IPS-15b (cell line): ENCODE measurements at regions not wholly inside any gene's neighbourhood (a gene's known extent, or its start where the extent isn't known, plus 50 kb on each side); places are given as distances from the start of the nearest gene placed in this dataset.

Experiments used
- H3K27me3 ChIP-seq: one replicate; pipeline ENCODE4 v1.6.1; 2013; ENCODE audit warnings: low read length; ENCODE audit not compliant: control insufficient read depth, insufficient read depth
- H3K36me3 ChIP-seq: one replicate; pipeline ENCODE4 v1.6.1; 2013; ENCODE audit warnings: low read length; ENCODE audit not compliant: control insufficient read depth, insufficient read depth
- H3K4me1 ChIP-seq: one replicate; pipeline ENCODE4 v1.6.1; 2013; ENCODE audit warnings: mild to moderate bottlenecking, low read length; ENCODE audit not compliant: control insufficient read depth, insufficient read depth
- H3K4me3 ChIP-seq: one replicate; pipeline ENCODE4 v1.5.1; 2013; ENCODE audit warnings: low read depth, low read length
- H3K9ac ChIP-seq: one replicate; pipeline ENCODE4 v1.6.1; 2013; ENCODE audit warnings: low read depth, mild to moderate bottlenecking, low read length
- H3K9me3 ChIP-seq: one replicate; pipeline ENCODE4 v1.6.1; 2013; ENCODE audit warnings: mild to moderate bottlenecking, low read length; ENCODE audit not compliant: control insufficient read depth, insufficient read depth

DNA sequence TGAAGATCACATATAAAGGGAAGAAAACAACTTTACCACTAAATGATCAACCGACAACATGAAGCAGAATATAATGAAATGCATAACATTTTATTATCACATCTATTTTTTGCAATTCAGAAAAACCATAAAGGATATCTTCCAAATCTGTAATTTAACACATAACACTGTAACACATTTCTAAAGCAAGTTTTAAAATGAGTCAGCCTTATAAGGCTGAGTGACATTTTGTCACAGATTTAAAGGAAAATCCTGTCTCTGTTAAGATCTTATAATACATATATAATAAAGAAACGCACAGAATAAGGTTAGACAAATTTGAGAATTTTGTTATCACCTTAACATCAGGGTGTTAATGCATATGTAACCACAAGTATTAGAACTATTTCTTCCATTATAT, 198.4 kb upstream of the RASA1 start:
- H3K36me3 ChIP-seq = no peaks in the 10 kb centered on the region
- H3K27me3 ChIP-seq = no peaks in the 10 kb centered on the region
- H3K9ac ChIP-seq = no peak overlapping the region
- H3K4me3 ChIP-seq = no peak overlapping the region
- no peaks in the 10 kb centered on the region for H3K4me1 ChIP-seq
- H3K9me3 ChIP-seq = no peaks in the 10 kb centered on the region

DNA sequence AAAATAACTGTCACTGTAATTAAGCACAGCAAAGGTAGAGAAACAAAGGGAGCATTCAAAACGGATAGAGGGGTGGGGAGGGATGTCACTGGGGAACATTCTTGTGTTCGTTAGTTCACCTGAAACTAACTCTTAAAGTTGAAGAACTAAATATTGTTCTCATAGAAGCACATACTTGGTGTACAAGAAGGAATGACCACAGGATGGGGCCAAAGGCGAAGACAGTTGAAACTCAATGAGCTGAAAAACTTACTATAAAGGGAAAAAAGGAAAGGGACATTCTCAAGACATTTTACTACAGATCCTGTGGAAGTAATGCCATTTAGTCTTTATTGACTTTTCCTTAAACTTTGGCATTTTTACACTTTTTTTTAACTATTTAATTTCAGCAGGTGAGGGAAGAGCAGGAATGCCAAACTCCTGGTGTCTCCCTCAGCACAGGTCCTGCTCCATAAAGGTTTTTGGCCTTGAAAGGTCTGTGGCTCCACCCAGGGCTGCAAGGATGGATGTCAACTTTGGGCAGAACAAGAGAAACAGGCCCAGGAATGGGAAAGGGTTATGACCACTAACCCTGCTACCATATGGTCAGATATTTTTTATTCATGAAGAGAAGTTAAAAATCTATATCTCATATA, 197.6 kb upstream of the RASA1 start:
- Histone ChIP-seq H3K9ac (no peak overlapping the region), H3K27me3 (no peaks in the 10 kb centered on the region)

DNA sequence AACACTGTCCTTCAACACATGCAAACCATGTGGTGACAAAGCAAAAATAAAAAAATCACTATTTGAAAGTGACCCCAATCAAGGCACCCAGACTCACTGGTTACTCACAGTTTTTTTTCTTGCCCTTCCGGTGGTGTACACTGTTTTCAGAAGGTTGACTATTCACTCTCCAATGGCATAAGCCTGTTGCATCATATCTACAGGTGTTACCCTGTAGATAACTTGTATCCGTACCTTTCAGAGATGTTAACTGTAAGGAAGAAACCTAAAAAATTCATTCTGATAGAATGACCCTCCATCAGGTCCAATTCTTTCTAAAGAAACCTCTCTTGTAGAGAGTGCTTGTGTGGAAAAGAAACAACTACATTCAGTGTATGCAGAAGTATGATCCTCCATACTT, 193.6 kb upstream of the RASA1 start:
- Histone ChIP-seq H3K4me3 (no peak overlapping the region), H3K9ac (no peak overlapping the region), H3K36me3 (no peaks in the 10 kb centered on the region), H3K9me3 (no peaks in the 10 kb centered on the region), H3K4me1 (no peaks in the 10 kb centered on the region), H3K27me3 (no peaks in the 10 kb centered on the region)

More for the DNA sequence above, 197.6 kb upstream of the RASA1 start:
- no peaks in the 10 kb centered on the region for H3K9me3 ChIP-seq
- no peak overlapping the region for H3K4me3 ChIP-seq
- H3K4me1 ChIP-seq = no peaks in the 10 kb centered on the region
- H3K36me3 ChIP-seq = no peaks in the 10 kb centered on the region

DNA sequence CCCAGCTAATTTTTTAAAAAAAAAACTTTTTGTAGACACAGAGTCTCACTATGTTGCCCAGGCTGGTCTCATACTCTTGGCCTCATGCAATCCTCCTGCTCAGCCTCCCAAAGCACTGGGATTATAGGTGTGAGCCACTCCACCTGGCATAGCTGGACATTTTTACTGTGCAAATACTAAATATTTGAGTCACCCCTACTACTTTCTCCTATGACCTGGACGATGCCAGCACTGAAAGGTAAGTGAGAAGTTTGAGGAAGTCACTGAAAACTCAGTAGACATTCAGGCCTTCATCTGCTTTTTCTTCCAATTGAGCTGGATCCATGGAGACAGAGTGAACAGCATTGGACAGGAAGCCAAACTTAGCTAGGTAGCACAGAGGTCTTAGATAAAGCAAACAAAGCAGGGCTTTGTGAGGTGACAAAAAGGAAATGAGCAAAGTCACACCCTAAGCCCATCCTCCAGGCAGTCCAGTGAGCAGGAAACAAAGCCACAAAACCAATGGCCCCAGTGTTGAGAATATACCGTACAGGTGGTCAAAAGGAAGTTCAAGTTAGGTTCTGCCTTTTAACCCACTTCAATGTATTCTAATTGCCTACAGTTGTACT, 192.6 kb upstream of the RASA1 start:
- no peaks in the 10 kb centered on the region for H3K4me1 ChIP-seq
- H3K4me3 ChIP-seq = no peak overlapping the region
- H3K36me3 ChIP-seq = no peaks in the 10 kb centered on the region
- H3K9me3 ChIP-seq = no peaks in the 10 kb centered on the region
- H3K9ac ChIP-seq = no peak overlapping the region
- H3K27me3 ChIP-seq = no peaks in the 10 kb centered on the region

DNA sequence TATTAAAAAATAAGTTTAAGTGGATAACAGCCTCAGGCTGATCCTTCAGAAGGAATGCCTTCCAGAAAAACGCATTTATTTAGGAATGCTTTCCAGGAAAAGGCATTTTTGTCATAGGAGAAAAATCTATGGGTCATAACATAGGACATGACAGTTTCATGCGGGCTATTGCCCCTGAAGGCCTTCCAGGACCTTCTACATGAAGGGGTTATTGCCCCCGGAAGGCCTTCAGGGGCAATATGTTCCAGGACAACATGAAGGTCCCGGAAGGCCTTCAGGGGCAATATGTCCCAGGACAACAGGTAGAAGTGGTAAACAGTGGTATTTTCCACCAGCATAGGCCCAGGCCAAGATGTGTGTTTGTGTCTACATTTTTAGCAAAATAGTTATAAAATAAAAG, 191.3 kb upstream of the RASA1 start:
- no peak overlapping the region for H3K9ac ChIP-seq
- no peak overlapping the region for H3K4me3 ChIP-seq
- no peaks in the 10 kb centered on the region for H3K4me1 ChIP-seq
- H3K27me3 ChIP-seq = no peaks in the 10 kb centered on the region
- no peaks in the 10 kb centered on the region for H3K9me3 ChIP-seq
- no peaks in the 10 kb centered on the region for H3K36me3 ChIP-seq

DNA sequence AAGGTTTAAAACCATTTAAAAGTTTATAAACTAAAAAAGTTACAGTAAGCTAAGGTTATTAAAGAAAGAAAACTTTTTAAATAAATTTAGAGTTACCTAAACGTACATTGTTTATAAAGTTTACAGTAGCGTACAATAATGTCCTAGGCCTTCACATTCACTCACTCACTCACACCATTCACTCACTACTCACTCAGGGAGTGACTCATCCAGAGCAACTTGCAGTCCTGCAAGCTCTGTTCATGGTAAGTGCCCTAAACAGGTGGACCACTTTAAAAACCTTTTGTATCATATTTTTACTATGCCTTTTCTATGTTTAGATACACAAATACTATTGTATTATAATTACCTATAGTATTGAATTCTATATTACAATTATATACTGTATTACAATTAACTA, 190.8 kb upstream of the RASA1 start:
- no peak overlapping the region for H3K4me3 ChIP-seq
- H3K9me3 ChIP-seq = no peaks in the 10 kb centered on the region
- no peaks in the 10 kb centered on the region for H3K4me1 ChIP-seq
- no peak overlapping the region for H3K9ac ChIP-seq
- no peaks in the 10 kb centered on the region for H3K36me3 ChIP-seq
- H3K27me3 ChIP-seq = no peaks in the 10 kb centered on the region

DNA sequence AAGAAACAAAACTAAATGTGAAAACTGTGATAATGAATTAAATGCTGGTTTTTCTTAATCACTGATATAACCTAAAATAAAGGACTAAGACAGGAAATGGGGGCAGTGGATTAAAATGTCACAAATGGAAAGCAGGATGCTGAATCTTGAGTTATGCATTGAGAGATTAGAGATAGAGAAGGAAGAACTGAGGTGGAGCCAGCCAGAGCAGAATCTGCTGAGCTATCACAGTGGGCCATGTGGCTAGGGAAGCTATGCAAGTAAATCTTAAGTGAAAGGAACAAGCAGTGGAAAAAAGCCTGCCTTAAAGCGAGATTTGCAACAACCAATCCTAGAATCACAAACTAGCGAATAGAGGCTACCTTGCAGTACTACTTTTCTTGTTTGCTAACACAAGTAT, 188.5 kb upstream of the RASA1 start:
- Histone ChIP-seq H3K27me3 (no peaks in the 10 kb centered on the region), H3K9me3 (no peaks in the 10 kb centered on the region), H3K9ac (no peak overlapping the region), H3K4me3 (no peak overlapping the region), H3K4me1 (no peaks in the 10 kb centered on the region), H3K36me3 (no peaks in the 10 kb centered on the region)

DNA sequence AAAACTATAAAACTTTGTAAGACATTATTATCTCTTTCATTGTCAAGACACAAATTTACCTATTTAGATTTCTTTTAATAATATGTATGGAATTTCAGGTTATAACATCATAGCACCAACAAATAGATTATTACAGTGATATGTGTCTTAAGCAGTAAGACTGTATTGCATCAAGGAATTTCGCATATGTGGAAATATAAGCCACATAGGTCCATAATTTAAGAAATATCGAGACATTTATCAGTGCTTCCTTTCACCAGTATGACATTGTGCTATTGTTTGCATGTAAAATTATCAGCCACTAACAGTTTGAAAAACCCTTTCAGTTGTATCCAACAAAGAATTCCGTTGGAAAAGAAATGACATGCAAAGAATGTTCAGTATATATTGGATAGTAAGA, 186.7 kb upstream of the RASA1 start:
- H3K9ac ChIP-seq = no peak overlapping the region
- H3K4me1 ChIP-seq = no peaks in the 10 kb centered on the region
- H3K9me3 ChIP-seq = no peaks in the 10 kb centered on the region
- H3K27me3 ChIP-seq = no peaks in the 10 kb centered on the region
- no peak overlapping the region for H3K4me3 ChIP-seq
- H3K36me3 ChIP-seq = no peaks in the 10 kb centered on the region

DNA sequence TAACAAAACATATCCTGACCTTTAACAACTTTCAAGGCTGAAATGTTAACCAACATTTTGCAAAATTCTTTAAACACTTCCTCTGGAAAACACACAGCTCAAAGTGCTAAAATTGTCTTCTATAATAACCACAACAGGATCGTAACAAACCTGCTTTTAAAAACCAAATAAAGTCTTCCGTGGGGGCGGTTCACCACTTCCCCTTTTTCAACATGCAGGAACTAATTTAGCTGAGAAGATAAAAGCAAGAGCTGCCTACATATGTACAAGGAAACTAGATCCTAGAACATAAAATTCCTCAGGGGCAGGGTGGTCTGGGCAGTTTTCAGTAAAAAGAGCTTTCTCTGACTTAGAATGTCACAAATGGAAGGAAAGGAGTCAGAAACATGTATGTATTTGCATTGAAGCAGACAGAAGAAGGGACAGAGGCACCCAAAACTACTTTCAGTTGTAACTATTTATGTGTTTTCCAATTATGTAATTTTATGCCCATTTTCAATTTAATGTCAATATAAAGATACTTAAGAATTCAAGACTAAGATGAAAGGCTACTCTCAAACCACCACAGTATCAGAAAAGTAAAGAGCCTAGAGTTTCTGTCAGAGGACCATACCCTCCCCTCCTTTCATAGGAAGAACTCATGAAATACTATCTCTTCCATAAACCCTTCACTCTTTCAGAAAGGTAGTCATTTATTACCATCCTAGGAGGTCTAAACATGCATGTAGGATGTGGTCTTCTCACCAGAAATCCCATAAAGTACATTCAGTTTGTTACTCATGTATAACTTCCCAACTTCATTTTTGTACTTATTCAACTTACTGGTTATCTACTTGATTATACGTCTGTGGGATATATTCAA, 185.9 kb upstream of the RASA1 start:
- Histone ChIP-seq H3K4me3 (no peak overlapping the region), H3K9ac (no peak overlapping the region), H3K4me1 (no peaks in the 10 kb centered on the region)

DNA sequence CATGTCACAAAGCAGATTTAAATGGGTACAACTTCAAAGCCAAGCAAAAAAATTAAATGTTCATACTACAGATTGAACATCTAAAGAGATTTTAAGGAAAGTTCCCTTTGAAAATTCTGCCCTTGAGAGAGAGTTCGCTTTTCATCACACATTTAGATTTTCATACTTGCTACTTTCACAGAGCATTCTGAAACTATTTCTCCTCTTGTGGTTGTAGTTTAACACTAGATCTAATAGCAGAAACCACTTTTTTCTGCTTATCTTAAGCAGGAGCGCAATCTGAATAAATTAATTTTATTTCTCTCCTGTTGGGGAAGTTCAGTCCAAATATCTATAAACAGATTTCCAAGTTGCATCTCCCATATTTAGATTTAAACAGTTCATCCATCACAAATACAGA, 173.3 kb upstream of the RASA1 start:
- Histone ChIP-seq H3K9me3 (no peaks in the 10 kb centered on the region), H3K27me3 (no peaks in the 10 kb centered on the region)

More for the DNA sequence above, 185.9 kb upstream of the RASA1 start:
- no peaks in the 10 kb centered on the region for H3K9me3 ChIP-seq
- no peaks in the 10 kb centered on the region for H3K36me3 ChIP-seq
- no peaks in the 10 kb centered on the region for H3K27me3 ChIP-seq

DNA sequence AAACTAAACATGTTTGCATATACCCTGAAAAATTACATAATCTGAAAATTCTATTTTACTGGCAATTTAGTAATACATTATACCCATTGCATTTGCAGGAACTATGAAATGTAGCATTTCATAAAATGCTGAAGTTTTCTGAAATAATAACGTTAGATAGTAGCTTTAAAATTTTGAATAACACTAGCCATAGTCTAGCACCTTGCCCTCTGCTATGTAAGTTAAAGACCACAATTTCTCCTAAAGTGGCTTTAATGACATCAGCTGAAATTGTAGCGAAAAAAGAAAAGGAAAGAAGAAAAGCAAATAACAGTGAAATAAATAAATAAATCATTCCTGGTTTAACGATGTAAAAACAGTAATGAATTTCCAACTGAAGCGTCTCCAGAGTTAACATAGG, 172.8 kb upstream of the RASA1 start:
- Histone ChIP-seq H3K4me3 (no peak overlapping the region), H3K9me3 (no peaks in the 10 kb centered on the region), H3K4me1 (no peaks in the 10 kb centered on the region), H3K27me3 (no peaks in the 10 kb centered on the region), H3K36me3 (no peaks in the 10 kb centered on the region), H3K9ac (no peak overlapping the region)

More for the DNA sequence above, 173.3 kb upstream of the RASA1 start:
- Histone ChIP-seq H3K4me1 (no peaks in the 10 kb centered on the region), H3K4me3 (no peak overlapping the region), H3K36me3 (no peaks in the 10 kb centered on the region), H3K9ac (no peak overlapping the region)

DNA sequence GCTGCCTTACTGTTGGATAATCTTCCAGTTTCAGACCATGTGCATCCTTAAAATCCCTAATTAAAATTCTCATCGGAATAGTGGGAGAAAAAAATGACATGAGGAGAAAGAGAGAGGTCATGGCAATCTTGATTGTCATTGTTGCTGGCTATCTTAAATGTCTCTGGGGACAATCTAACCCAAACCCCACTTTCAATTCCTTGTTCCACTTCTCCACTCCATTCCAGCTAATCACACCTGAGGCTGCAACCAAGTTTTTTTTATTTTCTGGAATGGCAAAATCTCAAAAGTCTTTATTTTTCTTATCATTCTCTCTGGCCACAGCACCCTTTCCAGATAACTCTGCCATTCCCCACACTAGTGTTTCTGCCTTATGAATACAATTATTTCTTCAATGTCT, 171.9 kb upstream of the RASA1 start:
- Histone ChIP-seq H3K27me3 (no peaks in the 10 kb centered on the region), H3K36me3 (no peaks in the 10 kb centered on the region), H3K4me3 (no peak overlapping the region), H3K9ac (no peak overlapping the region), H3K9me3 (no peaks in the 10 kb centered on the region), H3K4me1 (no peaks in the 10 kb centered on the region)
